ENCODE measurements at regions not wholly inside any gene's neighbourhood (a gene's known extent, or its start where the extent isn't known, plus 50 kb on each side); places are given as distances from the start of the nearest gene placed in this dataset.

- TF ChIP-seq CTCF (IDR thresholded peaks at IDR 0.05 in 4 of 5, conservative IDR thresholded peaks at IDR 0.05 in 1 of 5) (no peak), POLR2A (IDR thresholded peaks at IDR 0.05) (no peak)
These were observed 256.4 kb upstream of the TRPC7 start for GRCh38 chr5:136621743-136622142.
